Right atrium auricular region (tissue), 2 donors: ENCODE measurements at regions not wholly inside any gene's neighbourhood (a gene's known extent, or its start where the extent isn't known, plus 50 kb on each side); places are given as distances from the start of the nearest gene placed in this dataset.

Experiments
- DNase-seq: peaks from one replicate; pipeline ENCODE4 v3.0.0-alpha.2; 2019; ENCODE audit warnings: low spot score
- H3K27ac ChIP-seq, 2 donors: fragments of 200-600 bp; sonication (generic); 1 replicate in 1 of 2; 2 replicates in 1 of 2; pipeline ENCODE4 v1.5.1; 2016 to 2019
- H3K27me3 ChIP-seq, 2 donors: fragments of 200-600 bp; sonication (generic); one replicate each; pipeline versions ENCODE4 v1.5.1 to v1.6.0; 2017 to 2019
- H3K36me3 ChIP-seq: fragments of 200-600 bp; sonication (generic); one replicate; pipeline ENCODE4 v1.5.1; 2016
- H3K4me1 ChIP-seq, 2 donors: fragments of 200-600 bp; sonication (generic); one replicate each; pipeline versions ENCODE4 v1.5.1 to v1.6.0; 2017 to 2019
- H3K4me3 ChIP-seq, 2 donors: fragments of 200-600 bp; sonication (generic); 1 replicate in 1 of 2; 2 replicates in 1 of 2; pipeline ENCODE4 v1.5.1; 2017 to 2019; ENCODE audit warnings: mild to moderate bottlenecking in 1 of 2, moderate library complexity in 1 of 2
- H3K9me3 ChIP-seq, 2 donors: fragments of 200-600 bp; sonication (generic); one replicate each; pipeline ENCODE4 v1.5.1; 2019
- TF ChIP-seq, protein P1 (sequence below), 2 donors: fragments of 200-600 bp; sonication (generic); IDR thresholded peaks; one replicate each; pipeline ENCODE4 v1.5.1; 2019; ENCODE audit warnings: antibody characterized with exemption in 2 of 2

DNA sequence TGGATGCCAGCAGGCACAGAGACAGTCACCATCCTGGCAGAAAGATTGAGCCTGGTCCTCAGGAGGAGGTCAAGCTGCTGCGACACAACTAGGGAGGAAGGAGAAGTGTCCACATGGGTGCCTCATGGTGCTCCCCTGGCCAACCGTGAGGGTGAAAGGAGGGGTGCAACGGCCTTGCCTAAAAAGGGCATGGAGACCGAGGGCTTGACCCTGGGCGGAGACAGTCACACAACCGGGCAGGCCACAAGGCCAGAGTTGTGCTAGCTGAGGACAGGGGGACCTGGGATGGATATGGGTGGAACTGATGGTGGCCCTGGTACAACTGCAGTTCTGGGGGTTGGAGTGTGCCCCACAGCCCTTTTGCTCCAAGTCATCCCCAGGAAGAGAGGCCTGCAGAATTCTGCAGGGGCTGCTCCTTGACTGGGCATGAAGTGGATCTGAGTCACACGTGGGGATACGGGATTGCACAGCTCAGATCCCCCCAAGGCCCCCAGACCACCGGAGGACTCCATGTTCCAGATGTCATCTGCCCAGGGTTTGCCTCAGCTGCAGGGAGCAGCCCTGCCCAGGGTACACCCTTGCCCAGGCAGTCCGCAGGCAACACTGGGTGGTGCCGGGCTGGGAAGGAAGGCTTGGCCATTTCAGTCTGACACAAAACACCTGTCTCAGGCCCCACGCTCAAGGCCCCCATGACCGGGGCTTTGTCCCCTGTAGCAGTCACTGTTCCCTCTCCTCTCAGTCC, 602.3 kb upstream of the MGMT start:
- no peaks in the 10 kb centered on the region for H3K9me3 ChIP-seq
- H3K36me3 ChIP-seq = no peaks in the 10 kb centered on the region
- no peak overlapping the region for H3K4me3 ChIP-seq
- TF ChIP-seq, protein P1, sequence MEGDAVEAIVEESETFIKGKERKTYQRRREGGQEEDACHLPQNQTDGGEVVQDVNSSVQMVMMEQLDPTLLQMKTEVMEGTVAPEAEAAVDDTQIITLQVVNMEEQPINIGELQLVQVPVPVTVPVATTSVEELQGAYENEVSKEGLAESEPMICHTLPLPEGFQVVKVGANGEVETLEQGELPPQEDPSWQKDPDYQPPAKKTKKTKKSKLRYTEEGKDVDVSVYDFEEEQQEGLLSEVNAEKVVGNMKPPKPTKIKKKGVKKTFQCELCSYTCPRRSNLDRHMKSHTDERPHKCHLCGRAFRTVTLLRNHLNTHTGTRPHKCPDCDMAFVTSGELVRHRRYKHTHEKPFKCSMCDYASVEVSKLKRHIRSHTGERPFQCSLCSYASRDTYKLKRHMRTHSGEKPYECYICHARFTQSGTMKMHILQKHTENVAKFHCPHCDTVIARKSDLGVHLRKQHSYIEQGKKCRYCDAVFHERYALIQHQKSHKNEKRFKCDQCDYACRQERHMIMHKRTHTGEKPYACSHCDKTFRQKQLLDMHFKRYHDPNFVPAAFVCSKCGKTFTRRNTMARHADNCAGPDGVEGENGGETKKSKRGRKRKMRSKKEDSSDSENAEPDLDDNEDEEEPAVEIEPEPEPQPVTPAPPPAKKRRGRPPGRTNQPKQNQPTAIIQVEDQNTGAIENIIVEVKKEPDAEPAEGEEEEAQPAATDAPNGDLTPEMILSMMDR (IDR thresholded peaks at IDR 0.05) = no peak
- DNase-seq = no peak
- no peaks in the 10 kb centered on the region for H3K27me3 ChIP-seq
- no peak overlapping the region for H3K27ac ChIP-seq
- H3K4me1 ChIP-seq = peaks cover 0 to 8% of the 10 kb centered on the region in 2 donors

DNA sequence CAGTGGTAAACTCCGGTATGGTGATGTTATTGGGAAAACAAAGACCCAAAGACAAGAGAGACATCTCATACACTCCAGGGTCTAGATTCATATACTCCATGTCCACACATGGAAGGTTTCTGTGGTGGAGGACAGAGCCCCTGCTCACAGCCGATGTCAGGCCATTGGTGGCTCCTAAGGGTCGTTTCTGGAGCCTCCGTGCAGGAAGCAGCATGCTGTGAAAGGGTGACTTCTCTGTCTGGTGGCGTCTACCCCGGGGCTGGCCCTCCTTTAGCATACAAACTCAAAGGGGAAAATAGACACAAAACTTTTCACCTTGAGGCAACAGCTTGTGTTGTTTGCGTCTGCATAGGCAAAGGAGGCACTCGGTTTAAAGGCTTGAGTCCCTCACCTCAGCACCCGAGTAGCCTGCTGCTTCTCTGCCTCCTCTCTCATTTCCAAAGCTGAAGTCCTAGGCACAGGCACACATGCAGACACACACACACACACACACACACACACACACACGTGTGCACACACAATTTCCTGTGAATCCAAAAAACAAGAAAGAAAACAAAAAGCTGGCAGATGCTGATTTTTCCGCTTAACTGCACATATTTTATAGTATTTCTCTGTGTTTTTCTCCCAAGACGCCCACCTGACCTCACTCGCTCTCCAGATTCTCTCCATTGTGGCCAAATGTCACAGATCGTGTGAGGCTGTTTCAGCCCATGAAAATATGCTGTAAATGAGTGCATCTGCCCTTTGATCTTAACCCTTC, 601.4 kb upstream of the MGMT start:
- H3K4me3 ChIP-seq = no peak overlapping the region
- H3K9me3 ChIP-seq = no peaks in the 10 kb centered on the region
- no peaks in the 10 kb centered on the region for H3K36me3 ChIP-seq
- DNase-seq = no peak
- H3K27ac ChIP-seq = no peak overlapping the region
- TF ChIP-seq, protein P1 (IDR thresholded peaks at IDR 0.05) = no peak
- H3K4me1 ChIP-seq = peaks cover 0 to 8% of the 10 kb centered on the region in 2 donors
- no peaks in the 10 kb centered on the region for H3K27me3 ChIP-seq

- Histone ChIP-seq H3K27ac (no peak overlapping the region), H3K36me3 (no peaks in the 10 kb centered on the region), H3K9me3 (no peaks in the 10 kb centered on the region), H3K27me3 (no peaks in the 10 kb centered on the region), H3K4me3 (no peak overlapping the region), H3K4me1 (peaks cover 0 to 8% of the 10 kb centered on the region in 2 donors)
- no peak for DNase-seq
- TF ChIP-seq, protein P1 (IDR thresholded peaks at IDR 0.05) = no peak
Measured at GRCh38 chr10:128866551-128866950, 600.5 kb upstream of the MGMT start.

DNA sequence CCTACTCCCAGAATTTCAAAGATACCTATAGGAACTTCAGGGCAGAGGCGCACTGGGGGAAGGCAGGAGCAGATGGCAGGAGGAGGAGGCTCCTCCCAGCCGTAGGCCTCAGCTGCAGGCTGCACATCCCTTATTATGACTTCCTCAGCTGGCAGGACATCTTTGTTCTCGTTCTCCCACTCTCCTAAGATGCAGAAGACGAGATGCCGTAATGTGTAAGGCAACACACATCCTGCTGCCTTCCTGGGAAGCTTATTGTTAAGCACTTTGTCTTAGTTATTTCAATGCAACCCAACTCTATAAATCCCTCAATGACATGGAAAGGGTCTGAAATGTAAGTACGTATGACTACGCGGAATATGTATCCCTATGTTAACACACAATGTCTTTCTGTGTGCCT, 599.8 kb upstream of the MGMT start:
- H3K27me3 ChIP-seq = no peaks in the 10 kb centered on the region
- H3K9me3 ChIP-seq = no peaks in the 10 kb centered on the region
- no peak overlapping the region for H3K27ac ChIP-seq
- H3K4me1 ChIP-seq = peaks cover 0 to 8% of the 10 kb centered on the region in 2 donors
- no peak for DNase-seq
- TF ChIP-seq, protein P1 (IDR thresholded peaks at IDR 0.05) = no peak
- no peaks in the 10 kb centered on the region for H3K36me3 ChIP-seq
- no peak overlapping the region for H3K4me3 ChIP-seq

DNA sequence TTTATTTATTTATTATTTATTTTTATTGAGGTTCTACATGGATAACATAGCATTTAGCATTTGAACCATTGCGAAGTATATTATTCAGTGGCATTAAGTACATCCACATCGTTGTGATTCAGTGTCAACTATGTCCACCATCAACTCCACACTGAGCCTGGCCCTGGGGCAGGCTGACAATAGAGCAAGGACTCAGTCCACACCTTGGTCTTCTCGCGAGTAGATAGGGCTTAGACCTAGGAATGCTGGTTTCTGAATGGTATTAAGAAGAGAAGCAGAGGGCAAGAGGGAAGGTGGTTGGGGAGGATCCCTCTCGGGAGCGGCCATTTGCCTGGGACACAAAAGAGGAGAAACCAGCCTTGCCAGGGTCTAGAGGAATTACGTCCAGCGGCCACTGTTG, 599.2 kb upstream of the MGMT start:
- no peaks in the 10 kb centered on the region for H3K27me3 ChIP-seq
- TF ChIP-seq, protein P1 (IDR thresholded peaks at IDR 0.05) = no peak
- H3K4me3 ChIP-seq = no peak overlapping the region
- no peaks in the 10 kb centered on the region for H3K9me3 ChIP-seq
- H3K36me3 ChIP-seq = no peaks in the 10 kb centered on the region
- no peak for DNase-seq
- H3K4me1 ChIP-seq = peaks cover 0 to 8% of the 10 kb centered on the region in 2 donors
- H3K27ac ChIP-seq = no peak overlapping the region
